Stomach (tissue), 4 donors: ENCODE measurements at regions not wholly inside any gene's neighbourhood (a gene's known extent, or its start where the extent isn't known, plus 50 kb on each side); places are given as distances from the start of the nearest gene placed in this dataset.

ENCODE experiments used
- CTCF ChIP-seq, 7 experiments: fragments of 450-650 bp in 4 of 7; fragments of 200-600 bp in 3 of 7; sonication (generic) in 3 of 7; IDR thresholded peaks; one replicate each; pipeline ENCODE4 v1.5.1; 2016 to 2019; ENCODE audit warnings: antibody characterized with exemption in 7 of 7, control low read depth in 2 of 7, mild to moderate bottlenecking in 1 of 7
- EP300 ChIP-seq: sonication (generic); formaldehyde crosslinking; IDR thresholded peaks from one replicate; pipeline ENCODE4 v1.6.1; 2017; ENCODE audit warnings: antibody characterized with exemption
- POLR2A ChIP-seq, 4 donors: fragments of 450-650 bp; IDR thresholded peaks; one replicate each; pipeline ENCODE4 v1.6.1; 2016; ENCODE audit warnings: antibody characterized with exemption in 4 of 4, control low read depth in 2 of 4, mild to moderate bottlenecking in 1 of 4, moderate library complexity in 1 of 4
- POLR2AphosphoS5 ChIP-seq, 3 donors: sonication (generic); formaldehyde crosslinking; IDR thresholded peaks; one replicate each; pipeline ENCODE4 v1.6.1; 2016; ENCODE audit warnings: antibody characterized with exemption in 3 of 3

DNA sequence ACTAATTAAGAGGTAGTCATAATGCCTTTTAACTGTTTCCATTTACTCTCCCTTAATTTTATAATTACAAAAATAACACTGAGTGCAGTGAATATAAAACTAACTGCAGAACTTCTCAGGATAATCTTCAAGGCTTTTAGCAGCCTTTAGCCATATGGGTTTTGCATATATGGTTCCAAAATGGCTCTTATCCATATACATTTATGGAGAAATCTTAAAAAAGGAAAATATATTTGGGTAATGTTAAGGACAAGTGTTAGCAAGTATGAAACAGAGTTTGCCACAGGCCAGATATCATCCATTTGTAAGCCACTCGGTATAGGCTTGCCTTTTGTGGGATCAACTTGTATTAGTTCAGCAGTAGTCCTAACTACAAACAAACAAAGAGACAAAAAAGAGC lies 423.4 kb downstream of the PDHA2 start:
- TF ChIP-seq POLR2AphosphoS5 (IDR thresholded peaks at IDR 0.05) (no peak), CTCF (IDR thresholded peaks at IDR 0.05) (no peak), EP300 (no peak), POLR2A (IDR thresholded peaks at IDR 0.05) (no peak)
